ENCODE measurements at regions not wholly inside any gene's neighbourhood (a gene's known extent, or its start where the extent isn't known, plus 50 kb on each side); places are given as distances from the start of the nearest gene placed in this dataset.

DNA sequence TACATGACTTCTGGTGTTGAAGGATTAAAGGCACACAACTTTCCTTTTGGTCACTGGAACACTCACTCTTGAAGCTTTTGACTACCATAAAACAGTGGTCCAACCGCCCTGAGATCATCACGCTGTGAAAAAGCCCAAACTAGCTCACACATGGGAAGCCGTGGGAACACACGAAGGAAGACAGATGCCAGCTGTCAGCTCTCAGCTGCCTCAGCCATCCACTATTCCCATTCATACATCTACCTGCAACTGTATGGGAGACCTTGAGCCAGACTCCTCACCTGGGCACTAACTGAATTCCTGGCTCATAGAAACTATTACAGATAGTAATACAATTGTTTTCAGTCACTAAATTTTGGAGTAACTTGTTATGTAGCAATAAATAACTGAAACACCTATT, 246.1 kb downstream of the MSX2 start:
- no peaks in the 10 kb centered on the region for H3K36me3 ChIP-seq
- intact Hi-C loops (cut with DNase I; ENCODE audit: low total_unique reads) = no loop called here
- no peak overlapping the region for H3K27ac ChIP-seq
- H3K4me3 ChIP-seq = no peak overlapping the region
- peaks cover 0 to 21% of the 10 kb centered on the region in 2 donors for H3K9me3 ChIP-seq
- no peak for DNase-seq (ENCODE audit: low spot score in 2 of 2)
- no peaks in the 10 kb centered on the region for H3K4me1 ChIP-seq
- TF ChIP-seq POLR2AphosphoS5 (IDR thresholded peaks at IDR 0.05) (no peak), POLR2A (IDR thresholded peaks at IDR 0.05) (no peak)
- TF ChIP-seq, protein P1, sequence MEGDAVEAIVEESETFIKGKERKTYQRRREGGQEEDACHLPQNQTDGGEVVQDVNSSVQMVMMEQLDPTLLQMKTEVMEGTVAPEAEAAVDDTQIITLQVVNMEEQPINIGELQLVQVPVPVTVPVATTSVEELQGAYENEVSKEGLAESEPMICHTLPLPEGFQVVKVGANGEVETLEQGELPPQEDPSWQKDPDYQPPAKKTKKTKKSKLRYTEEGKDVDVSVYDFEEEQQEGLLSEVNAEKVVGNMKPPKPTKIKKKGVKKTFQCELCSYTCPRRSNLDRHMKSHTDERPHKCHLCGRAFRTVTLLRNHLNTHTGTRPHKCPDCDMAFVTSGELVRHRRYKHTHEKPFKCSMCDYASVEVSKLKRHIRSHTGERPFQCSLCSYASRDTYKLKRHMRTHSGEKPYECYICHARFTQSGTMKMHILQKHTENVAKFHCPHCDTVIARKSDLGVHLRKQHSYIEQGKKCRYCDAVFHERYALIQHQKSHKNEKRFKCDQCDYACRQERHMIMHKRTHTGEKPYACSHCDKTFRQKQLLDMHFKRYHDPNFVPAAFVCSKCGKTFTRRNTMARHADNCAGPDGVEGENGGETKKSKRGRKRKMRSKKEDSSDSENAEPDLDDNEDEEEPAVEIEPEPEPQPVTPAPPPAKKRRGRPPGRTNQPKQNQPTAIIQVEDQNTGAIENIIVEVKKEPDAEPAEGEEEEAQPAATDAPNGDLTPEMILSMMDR (IDR thresholded peaks at IDR 0.05) = no peak
- H3K27me3 ChIP-seq = no peaks in the 10 kb centered on the region

DNA sequence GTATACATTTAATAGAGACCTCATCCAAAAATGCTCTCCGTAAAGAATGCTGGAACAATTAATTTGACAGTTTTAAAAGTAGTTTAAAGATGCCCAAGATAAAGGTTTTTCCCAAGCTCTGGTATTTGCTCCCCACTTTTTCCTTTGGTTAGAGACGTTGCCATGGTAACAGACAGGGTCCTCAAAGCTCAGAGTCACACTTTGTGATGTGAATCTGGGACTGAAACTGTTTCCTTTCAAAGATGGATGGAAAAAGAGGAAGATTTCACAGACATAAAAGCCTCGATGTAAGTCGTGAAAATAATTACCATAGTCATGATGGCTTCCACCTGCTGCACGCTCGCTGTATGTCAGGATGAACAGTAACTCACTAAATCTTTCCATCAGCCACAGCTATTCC, 229.5 kb downstream of the MSX2 start:
- no peaks in the 10 kb centered on the region for H3K9me3 ChIP-seq
- H3K27me3 ChIP-seq = peaks cover 0 to 17% of the 10 kb centered on the region in 2 donors
- TF ChIP-seq POLR2A (IDR thresholded peaks at IDR 0.05) = no peak
- TF ChIP-seq, protein P1 (IDR thresholded peaks at IDR 0.05) = no peak
- no peak for TF ChIP-seq POLR2AphosphoS5 (IDR thresholded peaks at IDR 0.05)
- intact Hi-C loops (cut with DNase I; ENCODE audit: low total_unique reads) = no loop called here
- DNase-seq (ENCODE audit: low spot score in 2 of 2) = no peak
- H3K27ac ChIP-seq = no peak overlapping the region
- H3K4me1 ChIP-seq = no peaks in the 10 kb centered on the region
- no peaks in the 10 kb centered on the region for H3K36me3 ChIP-seq
- H3K4me3 ChIP-seq = no peak overlapping the region

DNA sequence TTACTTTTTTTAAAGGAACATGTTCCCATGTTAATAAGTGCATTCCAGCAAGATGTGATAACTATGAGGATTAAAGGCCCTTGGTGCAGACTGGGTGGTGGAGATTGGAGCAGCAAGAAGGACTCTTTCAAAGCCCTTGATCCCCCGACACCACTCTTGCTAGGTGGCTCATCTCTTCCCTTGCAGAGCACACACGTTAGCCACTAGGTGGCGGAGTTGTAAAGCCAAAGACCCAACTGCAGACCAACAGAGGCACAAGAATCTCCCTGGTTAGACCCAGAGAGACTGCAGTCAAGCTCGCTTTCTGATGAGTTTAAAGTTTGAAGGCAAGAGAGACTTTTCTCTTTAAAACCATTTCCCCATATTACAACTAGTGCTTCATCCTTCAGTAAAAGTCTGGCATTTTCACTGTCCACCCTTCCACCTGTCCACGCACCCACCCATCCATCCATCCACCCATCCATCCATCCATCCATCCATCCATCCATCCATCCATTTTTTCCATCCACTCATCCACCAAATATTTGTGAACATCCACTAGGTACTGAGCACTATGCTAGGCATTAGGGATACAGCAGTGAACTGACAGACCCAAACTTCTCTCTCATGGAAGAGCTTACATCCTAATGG, 226.9 kb downstream of the MSX2 start:
- TF ChIP-seq, protein P1 (IDR thresholded peaks at IDR 0.05) = peak; percentile 69 to 78 (median 70)
- TF ChIP-seq POLR2A (IDR thresholded peaks at IDR 0.05) (no peak), POLR2AphosphoS5 (IDR thresholded peaks at IDR 0.05) (no peak)
- H3K4me3 ChIP-seq = no peak overlapping the region
- H3K36me3 ChIP-seq = no peaks in the 10 kb centered on the region
- no peak overlapping the region for H3K27ac ChIP-seq
- no peak for DNase-seq (ENCODE audit: low spot score in 2 of 2)
- intact Hi-C loops (cut with DNase I; ENCODE audit: low total_unique reads) = no loop called here
- H3K9me3 ChIP-seq = no peaks in the 10 kb centered on the region
- H3K27me3 ChIP-seq = peaks cover 0 to 22% of the 10 kb centered on the region in 2 donors
- no peaks in the 10 kb centered on the region for H3K4me1 ChIP-seq

DNA sequence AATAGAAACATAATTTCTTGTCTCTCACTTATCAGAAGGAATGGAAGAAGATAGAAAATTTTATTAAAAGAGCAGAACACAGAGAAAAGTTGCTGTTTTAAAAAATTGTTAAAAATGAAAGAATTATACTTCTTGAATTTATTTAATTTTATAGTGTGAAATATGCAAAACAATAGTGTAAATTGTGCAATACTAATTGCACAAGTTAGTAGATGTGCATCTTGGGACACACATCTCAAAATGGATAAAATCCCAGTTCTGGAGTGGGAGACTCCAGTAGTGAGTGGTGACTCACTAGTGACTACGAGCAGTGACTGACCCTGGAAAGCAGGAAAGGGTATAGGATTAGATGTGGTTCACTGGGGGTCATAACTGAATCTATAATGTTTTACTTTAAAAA, 223.2 kb downstream of the MSX2 start:
- Histone ChIP-seq H3K27me3 (peaks cover 0 to 20% of the 10 kb centered on the region in 2 donors), H3K4me1 (no peaks in the 10 kb centered on the region), H3K27ac (no peak overlapping the region), H3K36me3 (no peaks in the 10 kb centered on the region), H3K9me3 (no peaks in the 10 kb centered on the region), H3K4me3 (no peak overlapping the region)
- intact Hi-C loops (cut with DNase I; ENCODE audit: low total_unique reads) = loop anchor here (10.0 kb wide), 1 partner anchor 507 kb away; no protein-coding TSS in a partner anchor
- TF ChIP-seq POLR2AphosphoS5 (IDR thresholded peaks at IDR 0.05) (no peak), POLR2A (IDR thresholded peaks at IDR 0.05) (no peak)
- TF ChIP-seq, protein P1 (IDR thresholded peaks at IDR 0.05) = no peak
- no peak for DNase-seq (ENCODE audit: low spot score in 2 of 2)

DNA sequence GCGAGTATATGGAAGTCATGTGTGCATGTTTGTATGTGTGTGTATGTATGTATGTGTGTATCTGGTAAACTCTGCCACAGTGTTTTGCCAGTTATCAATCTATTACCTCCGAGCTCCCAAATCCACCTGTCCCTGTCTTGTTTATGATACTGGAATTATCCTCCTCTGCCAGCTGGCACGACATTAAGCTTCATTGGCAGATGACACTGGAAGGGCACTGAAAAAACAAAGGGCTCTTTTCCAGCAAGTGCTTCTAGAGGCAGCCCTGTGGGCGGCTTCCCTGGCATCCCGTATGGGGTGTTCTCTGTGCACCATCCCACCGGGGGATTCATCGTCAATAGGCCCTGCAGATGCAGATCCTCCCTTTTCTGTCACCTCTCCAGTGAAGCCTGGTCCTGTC, 221.5 kb downstream of the MSX2 start:
- intact Hi-C loops (cut with DNase I; ENCODE audit: low total_unique reads) = loop anchor here (10.0 kb wide), 1 partner anchor 509 kb away; no protein-coding TSS in a partner anchor
- Histone ChIP-seq H3K27ac (no peak overlapping the region), H3K36me3 (no peaks in the 10 kb centered on the region), H3K27me3 (peaks cover 0 to 16% of the 10 kb centered on the region in 2 donors), H3K4me3 (no peak overlapping the region), H3K4me1 (no peaks in the 10 kb centered on the region), H3K9me3 (no peaks in the 10 kb centered on the region)
- no peak for DNase-seq (ENCODE audit: low spot score in 2 of 2)
- TF ChIP-seq, protein P1 (IDR thresholded peaks at IDR 0.05) = no peak
- TF ChIP-seq POLR2A (IDR thresholded peaks at IDR 0.05) = no peak
- TF ChIP-seq POLR2AphosphoS5 (IDR thresholded peaks at IDR 0.05) = no peak

Data from breast epithelium (tissue), 4 donors.